SK-N-SH (cell line): ENCODE measurements at regions not wholly inside any gene's neighbourhood (a gene's known extent, or its start where the extent isn't known, plus 50 kb on each side); places are given as distances from the start of the nearest gene placed in this dataset.
A peak's percentile ranks its signal among the peaks of the same experiment; 100 is the strongest.

ENCODE experiments used
- CTCF ChIA-PET: fragments of 300-600, 350-600 bp; formaldehyde crosslinking; extraction: SDS; loops from one replicate; lab custom pipeline; 2021; lab: Yijun Ruan, JAX
- POLR2A ChIA-PET: fragments of 350-600 bp; sonication (Branson Sonifier 250); formaldehyde crosslinking; extraction: SDS; loops from one replicate; lab custom pipeline; 2020; ENCODE audit warnings: antibody characterized with exemption, inconsistent platforms; lab: Yijun Ruan, JAX
- DNase-seq: peaks from one replicate; pipeline ENCODE4 v3.0.0; 2012
- H2AFZ ChIP-seq: fragments of 200-600 bp; sonication (generic); 2 replicates; pipeline ENCODE4 v1.8.1; 2016; ENCODE audit warnings: antibody characterized with exemption, mild to moderate bottlenecking, low read depth
- H3F3A ChIP-seq: fragments of 200-600 bp; sonication (generic); replicated peaks from 2 replicates; pipeline ENCODE3; 2016; ENCODE audit warnings: antibody characterized with exemption, mild to moderate bottlenecking; ENCODE audit not compliant: insufficient read depth
- H3K27ac ChIP-seq, 2 experiments: fragments of 200-500 bp in 1 of 2; fragments of 200-600 bp in 1 of 2; sonication (Bioruptor generic) in 1 of 2; sonication (generic), shearing (Covaris generic) in 1 of 2; 2 replicates each; pipeline versions ENCODE4 v1.5.1 to v1.6.1; 2014 to 2016; ENCODE audit warnings: low read depth in 2 of 2, inconsistent platforms in 1 of 2, low read length in 1 of 2, mild to moderate bottlenecking in 1 of 2, mixed read lengths in 1 of 2
- H3K27me3 ChIP-seq: fragments of 200-600 bp; sonication (generic), shearing (Covaris generic); 2 replicates; pipeline ENCODE4 v1.6.1; 2016; ENCODE audit warnings: mixed run types; ENCODE audit not compliant: insufficient read depth
- H3K36me3 ChIP-seq, 2 experiments: fragments of 200-500 bp in 1 of 2; fragments of 200-600 bp in 1 of 2; sonication (Bioruptor generic) in 1 of 2; sonication (generic) in 1 of 2; replicated peaks in 1 of 2; 2 replicates each; pipeline versions ENCODE3 to v1.5.1; 2014 to 2016; ENCODE audit warnings: low read length in 1 of 2, mild to moderate bottlenecking in 1 of 2; ENCODE audit not compliant: insufficient read depth in 2 of 2, control insufficient read depth in 1 of 2
- H3K4me1 ChIP-seq, 2 experiments: fragments of 200-500 bp in 1 of 2; fragments of 200-600 bp in 1 of 2; sonication (Bioruptor generic) in 1 of 2; sonication (generic), shearing (Covaris generic) in 1 of 2; 2 replicates each; pipeline versions ENCODE4 v1.5.1 to v1.6.1; 2014 to 2016; ENCODE audit warnings: low read depth in 1 of 2, low read length in 1 of 2, mixed run types in 1 of 2; ENCODE audit not compliant: insufficient read depth in 2 of 2, control insufficient read depth in 1 of 2
- H3K4me2 ChIP-seq: fragments of 200-600 bp; sonication (generic), shearing (Covaris generic); 2 replicates; pipeline ENCODE4 v1.6.1; 2017; ENCODE audit warnings: mixed run types
- H3K4me3 ChIP-seq, 2 experiments: fragments of 200-500 bp in 1 of 2; fragments of 200-600 bp in 1 of 2; sonication (Bioruptor generic) in 1 of 2; sonication (generic), shearing (Covaris generic) in 1 of 2; 2 replicates each; pipeline versions ENCODE4 v1.5.1 to v1.8.1; 2014 to 2016; ENCODE audit warnings: low read depth in 2 of 2, inconsistent platforms in 1 of 2, low read length in 1 of 2, mild to moderate bottlenecking in 1 of 2, mixed read lengths in 1 of 2, moderate library complexity in 1 of 2
- H3K79me2 ChIP-seq: fragments of 200-600 bp; sonication (generic); 2 replicates; pipeline ENCODE4 v1.8.1; 2017; ENCODE audit warnings: mild to moderate bottlenecking; ENCODE audit not compliant: insufficient read depth
- H3K9ac ChIP-seq: fragments of 200-600 bp; sonication (generic); 2 replicates; pipeline ENCODE4 v1.6.1; 2017; ENCODE audit warnings: mixed run types
- H3K9me2 ChIP-seq: fragments of 200-600 bp; sonication (generic); 2 replicates; pipeline ENCODE4 v1.6.1; 2017; ENCODE audit warnings: mixed run types
- H3K9me3 ChIP-seq: fragments of 200-600 bp; sonication (generic); 2 replicates; pipeline ENCODE4 v1.6.1; 2017; ENCODE audit warnings: mixed run types, mild to moderate bottlenecking, moderate library complexity
- H4K20me1 ChIP-seq: fragments of 200-600 bp; sonication (generic); 2 replicates; pipeline ENCODE4 v1.6.1; 2017; ENCODE audit warnings: mild to moderate bottlenecking, mixed run types; ENCODE audit not compliant: insufficient read depth
- CHD2 ChIP-seq: fragments of 150-350 bp; IDR thresholded peaks from 2 replicates; pipeline ENCODE4 v1.6.1; 2018; ENCODE audit warnings: low read length; ENCODE audit not compliant: partially characterized antibody
- EZH2phosphoT487 ChIP-seq: fragments of 200-600 bp; sonication (generic); IDR thresholded peaks from 2 replicates; pipeline ENCODE4 v1.6.1; 2017; ENCODE audit warnings: low read depth, mixed run types, mild to moderate bottlenecking, antibody characterized with exemption, moderate library complexity, borderline replicate concordance
- GABPA ChIP-seq: IDR thresholded peaks from 2 replicates; pipeline ENCODE4 v1.4.0; 2012; ENCODE audit warnings: low read depth, mild to moderate bottlenecking
- GATA2 ChIP-seq: sonication (generic); formaldehyde crosslinking; IDR thresholded peaks from 2 replicates; pipeline ENCODE4 v1.5.0; 2020; ENCODE audit warnings: mild to moderate bottlenecking, missing genetic modification reagents
- JUND ChIP-seq: IDR thresholded peaks from 2 replicates; pipeline ENCODE4 v1.4.0; 2012
- NFIC ChIP-seq: IDR thresholded peaks from 2 replicates; pipeline ENCODE4 v1.4.0; 2012; ENCODE audit warnings: borderline replicate concordance
- NRF1 ChIP-seq: IDR thresholded peaks from 2 replicates; pipeline ENCODE4 v1.6.1; 2012; ENCODE audit warnings: low read depth, mild to moderate bottlenecking, low read length
- POLR2AphosphoS5 ChIP-seq: IDR thresholded peaks from 2 replicates; pipeline ENCODE4 v1.6.1; 2012; ENCODE audit warnings: low read depth, low read length
- RAD21 ChIP-seq: IDR thresholded peaks from 2 replicates; pipeline ENCODE4 v1.6.1; 2012; ENCODE audit warnings: mild to moderate bottlenecking, low read length
- RCOR1 ChIP-seq: fragments of 150-350 bp; IDR thresholded peaks from 2 replicates; pipeline ENCODE4 v1.6.1; 2017; ENCODE audit warnings: antibody characterized with exemption, low read length
- RFX5 ChIP-seq: IDR thresholded peaks from 2 replicates; pipeline ENCODE4 v1.6.1; 2012; ENCODE audit warnings: mild to moderate bottlenecking, improper control_type of control experiment, low read length
- TAF1 ChIP-seq: IDR thresholded peaks from 2 replicates; pipeline ENCODE4 v1.6.1; 2012; ENCODE audit warnings: low read depth, mild to moderate bottlenecking, low read length, moderate library complexity, borderline replicate concordance
- TCF12 ChIP-seq: IDR thresholded peaks from 2 replicates; pipeline ENCODE4 v1.4.0; 2012
- TEAD4 ChIP-seq: IDR thresholded peaks from 2 replicates; pipeline ENCODE4 v1.4.0; 2012; ENCODE audit warnings: mild to moderate bottlenecking, borderline replicate concordance; ENCODE audit not compliant: insufficient read depth
- YY1 ChIP-seq: IDR thresholded peaks from 2 replicates; pipeline ENCODE4 v1.4.0; 2012; ENCODE audit warnings: low read depth, mild to moderate bottlenecking
- WGBS: methylation state at CpG from one replicate; pipeline ENCODE4 v1.1.6; 2017; ENCODE audit warnings: low lambda C conversion rate; 5-methylcytosine and 5-hydroxymethylcytosine counted together
- TF ChIP-seq, protein P1 (sequence below): fragments of 150-350 bp; IDR thresholded peaks from 2 replicates; pipeline ENCODE4 v1.6.1; 2017; ENCODE audit warnings: antibody characterized with exemption, low read length, low read depth, borderline replicate concordance
- TF ChIP-seq, protein P2 (sequence below): fragments of 150-350 bp; IDR thresholded peaks from 2 replicates; pipeline ENCODE4 v1.6.1; 2016; ENCODE audit warnings: mild to moderate bottlenecking, low read depth, low read length
- TF ChIP-seq, protein P3 (sequence below): fragments of 200-600 bp; sonication (generic); IDR thresholded peaks from 2 replicates; pipeline ENCODE4 v1.6.1; 2017; ENCODE audit warnings: antibody characterized with exemption, mild to moderate bottlenecking, moderate library complexity

DNA sequence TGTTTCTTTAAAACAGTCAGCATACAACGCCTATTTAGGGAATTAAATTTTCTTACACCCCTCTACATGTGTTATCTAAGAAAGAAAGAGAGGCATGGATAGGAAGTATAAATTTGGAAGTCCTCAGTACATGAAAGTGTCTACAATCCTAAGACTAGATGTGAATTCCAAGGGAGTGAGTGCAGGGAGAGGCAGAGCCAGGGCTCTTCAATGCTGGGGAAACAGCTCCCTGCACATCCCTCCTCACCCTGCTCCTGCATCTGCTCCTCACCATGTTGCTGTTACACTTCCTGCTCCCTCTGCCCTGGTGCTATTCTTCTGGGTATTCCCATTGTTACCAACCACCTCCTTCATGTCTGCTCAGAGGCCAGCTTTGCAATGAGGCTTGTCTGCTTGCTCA is 229.1 kb upstream of the AKR1E2 start:
- Histone ChIP-seq H3K4me1 (peaks cover 0 to 5% of the 10 kb centered on the region in 2 experiments; a peak in 1 of 4 replicates), H4K20me1 (no peaks in the 10 kb centered on the region), H3K9ac (peak overlapping the region; percentile 8; the same call in 1 of the 2 replicates), H3K27me3 (no peaks in the 10 kb centered on the region), H2AFZ (no peak overlapping the region; the same call in 1 of the 2 replicates), H3F3A (no peaks in the 10 kb centered on the region), H3K4me3 (no peak overlapping the region), H3K9me2 (no peaks in the 10 kb centered on the region), H3K9me3 (no peaks in the 10 kb centered on the region), H3K36me3 (no peaks in the 10 kb centered on the region), H3K79me2 (no peaks in the 10 kb centered on the region), H3K27ac (peak overlapping the region in 1 of 2 experiments; percentile 31; a peak in 1 of 4 replicates), H3K4me2 (no peak overlapping the region; the same call in 1 of the 2 replicates)
- CTCF ChIA-PET = no interaction called here
- WGBS = 94% methylated on average over 1 of the region's 1 CpG
- POLR2A ChIA-PET = no interaction called here
- DNase-seq = no peak
- TF ChIP-seq YY1 = no peak
- TF ChIP-seq RCOR1 = no peak
- no peak for TF ChIP-seq TAF1
- TF ChIP-seq POLR2AphosphoS5 = no peak
- TF ChIP-seq TCF12 = no peak
- no peak for TF ChIP-seq NRF1
- TF ChIP-seq, protein P1, sequence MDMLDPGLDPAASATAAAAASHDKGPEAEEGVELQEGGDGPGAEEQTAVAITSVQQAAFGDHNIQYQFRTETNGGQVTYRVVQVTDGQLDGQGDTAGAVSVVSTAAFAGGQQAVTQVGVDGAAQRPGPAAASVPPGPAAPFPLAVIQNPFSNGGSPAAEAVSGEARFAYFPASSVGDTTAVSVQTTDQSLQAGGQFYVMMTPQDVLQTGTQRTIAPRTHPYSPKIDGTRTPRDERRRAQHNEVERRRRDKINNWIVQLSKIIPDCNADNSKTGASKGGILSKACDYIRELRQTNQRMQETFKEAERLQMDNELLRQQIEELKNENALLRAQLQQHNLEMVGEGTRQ = no peak
- TF ChIP-seq, protein P2, sequence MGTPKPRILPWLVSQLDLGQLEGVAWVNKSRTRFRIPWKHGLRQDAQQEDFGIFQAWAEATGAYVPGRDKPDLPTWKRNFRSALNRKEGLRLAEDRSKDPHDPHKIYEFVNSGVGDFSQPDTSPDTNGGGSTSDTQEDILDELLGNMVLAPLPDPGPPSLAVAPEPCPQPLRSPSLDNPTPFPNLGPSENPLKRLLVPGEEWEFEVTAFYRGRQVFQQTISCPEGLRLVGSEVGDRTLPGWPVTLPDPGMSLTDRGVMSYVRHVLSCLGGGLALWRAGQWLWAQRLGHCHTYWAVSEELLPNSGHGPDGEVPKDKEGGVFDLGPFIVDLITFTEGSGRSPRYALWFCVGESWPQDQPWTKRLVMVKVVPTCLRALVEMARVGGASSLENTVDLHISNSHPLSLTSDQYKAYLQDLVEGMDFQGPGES = no peak
- no peak for TF ChIP-seq EZH2phosphoT487
- TF ChIP-seq RAD21 = no peak
- TF ChIP-seq JUND = no peak
- no peak for TF ChIP-seq TEAD4
- no peak for TF ChIP-seq GABPA
- no peak for TF ChIP-seq RFX5
- no peak for TF ChIP-seq GATA2 (CRISPR knock-in tag)
- no peak for TF ChIP-seq NFIC
- TF ChIP-seq, protein P3, sequence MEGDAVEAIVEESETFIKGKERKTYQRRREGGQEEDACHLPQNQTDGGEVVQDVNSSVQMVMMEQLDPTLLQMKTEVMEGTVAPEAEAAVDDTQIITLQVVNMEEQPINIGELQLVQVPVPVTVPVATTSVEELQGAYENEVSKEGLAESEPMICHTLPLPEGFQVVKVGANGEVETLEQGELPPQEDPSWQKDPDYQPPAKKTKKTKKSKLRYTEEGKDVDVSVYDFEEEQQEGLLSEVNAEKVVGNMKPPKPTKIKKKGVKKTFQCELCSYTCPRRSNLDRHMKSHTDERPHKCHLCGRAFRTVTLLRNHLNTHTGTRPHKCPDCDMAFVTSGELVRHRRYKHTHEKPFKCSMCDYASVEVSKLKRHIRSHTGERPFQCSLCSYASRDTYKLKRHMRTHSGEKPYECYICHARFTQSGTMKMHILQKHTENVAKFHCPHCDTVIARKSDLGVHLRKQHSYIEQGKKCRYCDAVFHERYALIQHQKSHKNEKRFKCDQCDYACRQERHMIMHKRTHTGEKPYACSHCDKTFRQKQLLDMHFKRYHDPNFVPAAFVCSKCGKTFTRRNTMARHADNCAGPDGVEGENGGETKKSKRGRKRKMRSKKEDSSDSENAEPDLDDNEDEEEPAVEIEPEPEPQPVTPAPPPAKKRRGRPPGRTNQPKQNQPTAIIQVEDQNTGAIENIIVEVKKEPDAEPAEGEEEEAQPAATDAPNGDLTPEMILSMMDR = no peak
- no peak for TF ChIP-seq CHD2
